ENCODE measurements at regions not wholly inside any gene's neighbourhood (a gene's known extent, or its start where the extent isn't known, plus 50 kb on each side); places are given as distances from the start of the nearest gene placed in this dataset.
"Not testable (repeated sequence)": the region's sequence is repeated elsewhere in the genome, so short reads cannot be mapped to it uniquely, and the experiment has no call there.

DNA sequence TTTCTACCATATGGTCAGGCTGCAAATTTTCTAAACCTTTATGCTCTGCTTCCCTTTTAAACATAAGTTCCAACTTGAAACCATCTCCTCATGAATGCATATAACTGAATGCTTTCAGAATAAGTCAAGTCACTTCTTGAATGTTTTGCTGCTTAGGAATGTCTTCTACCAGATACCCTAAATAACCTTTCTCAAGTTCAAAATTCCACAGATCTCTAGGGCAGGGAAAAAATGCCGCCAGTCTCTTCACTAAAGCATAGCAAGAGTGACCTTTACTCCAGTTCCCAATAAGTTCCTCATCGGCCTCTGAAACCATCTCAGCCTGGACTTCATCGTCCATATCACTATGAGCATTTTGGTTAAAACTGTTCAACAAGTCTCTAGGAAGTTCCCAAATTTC is 1011.2 kb upstream of the CITED2 start:
- Histone ChIP-seq H3K27me3 (replicated peaks; ENCODE audit: insufficient read depth) (no peaks in the 10 kb centered on the region), H3K4me1 (replicated peaks) (no peaks in the 10 kb centered on the region), H3K27ac (no peak overlapping the region), H3K36me3 (no peaks in the 10 kb centered on the region), H3K4me3 (no peak overlapping the region), H3K9me3 (no peaks in the 10 kb centered on the region)
- intact Hi-C loops (cut with DNase I), result no loop called here
- WGBS, result 96% methylated on average over 3 of the region's 3 CpGs
- DNase-seq (ENCODE audit: low spot score), result no peak
- TF ChIP-seq, protein P1, sequence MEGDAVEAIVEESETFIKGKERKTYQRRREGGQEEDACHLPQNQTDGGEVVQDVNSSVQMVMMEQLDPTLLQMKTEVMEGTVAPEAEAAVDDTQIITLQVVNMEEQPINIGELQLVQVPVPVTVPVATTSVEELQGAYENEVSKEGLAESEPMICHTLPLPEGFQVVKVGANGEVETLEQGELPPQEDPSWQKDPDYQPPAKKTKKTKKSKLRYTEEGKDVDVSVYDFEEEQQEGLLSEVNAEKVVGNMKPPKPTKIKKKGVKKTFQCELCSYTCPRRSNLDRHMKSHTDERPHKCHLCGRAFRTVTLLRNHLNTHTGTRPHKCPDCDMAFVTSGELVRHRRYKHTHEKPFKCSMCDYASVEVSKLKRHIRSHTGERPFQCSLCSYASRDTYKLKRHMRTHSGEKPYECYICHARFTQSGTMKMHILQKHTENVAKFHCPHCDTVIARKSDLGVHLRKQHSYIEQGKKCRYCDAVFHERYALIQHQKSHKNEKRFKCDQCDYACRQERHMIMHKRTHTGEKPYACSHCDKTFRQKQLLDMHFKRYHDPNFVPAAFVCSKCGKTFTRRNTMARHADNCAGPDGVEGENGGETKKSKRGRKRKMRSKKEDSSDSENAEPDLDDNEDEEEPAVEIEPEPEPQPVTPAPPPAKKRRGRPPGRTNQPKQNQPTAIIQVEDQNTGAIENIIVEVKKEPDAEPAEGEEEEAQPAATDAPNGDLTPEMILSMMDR (IDR thresholded peaks at IDR 0.05), result no peak
- TF ChIP-seq POLR2AphosphoS5 (IDR thresholded peaks at IDR 0.05) (no peak), POLR2A (IDR thresholded peaks at IDR 0.05) (no peak)

DNA sequence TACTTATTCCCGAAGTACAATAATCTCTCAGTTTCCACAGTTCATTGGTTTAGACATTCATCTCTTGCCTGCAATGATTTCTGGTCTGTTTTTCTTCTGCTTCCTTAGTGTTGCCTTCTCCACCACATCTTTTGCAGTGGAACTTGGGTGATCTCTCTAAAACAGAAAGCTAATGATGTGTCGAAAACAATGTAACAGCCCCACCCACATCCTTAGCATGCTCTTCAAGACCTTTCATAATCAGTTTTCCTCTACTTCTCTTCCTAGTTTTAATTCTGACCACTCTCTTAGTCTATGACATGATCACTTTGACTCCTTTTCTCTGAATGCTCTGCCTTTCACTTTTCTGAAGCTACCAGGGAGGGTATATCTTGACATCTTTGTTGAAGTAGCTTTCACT is 1007.9 kb upstream of the CITED2 start:
- no peak for DNase-seq (ENCODE audit: low spot score)
- intact Hi-C loops (cut with DNase I), result no loop called here
- WGBS, result 81% methylated on average over 2 of the region's 2 CpGs
- Histone ChIP-seq H3K36me3 (no peaks in the 10 kb centered on the region), H3K27ac (no peak overlapping the region), H3K27me3 (replicated peaks; ENCODE audit: insufficient read depth) (no peaks in the 10 kb centered on the region), H3K4me1 (replicated peaks) (no peaks in the 10 kb centered on the region), H3K4me3 (no peak overlapping the region), H3K9me3 (no peaks in the 10 kb centered on the region)
- TF ChIP-seq POLR2AphosphoS5 (IDR thresholded peaks at IDR 0.05) (no peak), POLR2A (IDR thresholded peaks at IDR 0.05) (no peak)
- TF ChIP-seq, protein P1 (IDR thresholded peaks at IDR 0.05), result no peak

DNA sequence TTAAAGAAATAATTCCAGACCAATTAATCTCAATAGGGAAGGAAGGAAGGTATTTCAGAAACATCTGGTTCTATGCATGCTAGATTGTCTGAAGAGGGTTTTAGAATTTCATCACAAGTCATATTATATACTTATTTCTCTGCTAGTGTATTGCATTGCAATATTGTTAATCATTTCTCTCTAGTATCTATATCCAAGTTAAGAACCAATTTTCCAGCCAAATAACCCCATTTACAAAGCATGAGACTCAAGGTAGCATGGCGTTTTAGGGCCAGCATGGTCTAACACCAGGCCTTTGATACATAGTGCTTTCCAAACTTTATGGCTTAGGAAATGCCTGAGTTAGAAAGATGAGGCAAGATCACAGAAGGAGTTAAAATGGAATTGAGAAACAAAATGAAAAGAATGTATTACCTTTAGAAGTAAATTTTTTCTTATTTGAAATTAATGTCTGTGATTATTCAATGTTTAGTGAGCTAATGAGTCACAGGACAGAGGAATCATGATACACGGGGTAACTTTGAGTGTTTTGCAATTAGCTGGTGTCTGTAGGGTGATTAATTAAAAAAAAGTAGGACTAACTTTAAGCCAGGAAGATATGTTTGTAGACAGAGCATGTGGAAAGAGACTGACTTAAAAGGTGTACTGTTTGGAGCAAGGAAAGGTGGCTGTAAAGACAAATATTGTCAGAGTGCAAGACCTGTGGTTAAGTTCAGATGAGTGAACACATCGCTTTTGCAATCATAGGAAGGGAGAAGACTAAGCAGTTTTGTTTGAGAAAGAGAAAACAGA is 1006.2 kb upstream of the CITED2 start:
- 85% methylated on average over 3 of the region's 3 CpGs for WGBS
- Histone ChIP-seq H3K27ac (no peak overlapping the region), H3K4me1 (replicated peaks) (no peaks in the 10 kb centered on the region), H3K27me3 (replicated peaks; ENCODE audit: insufficient read depth) (no peaks in the 10 kb centered on the region), H3K36me3 (no peaks in the 10 kb centered on the region), H3K4me3 (no peak overlapping the region), H3K9me3 (no peaks in the 10 kb centered on the region)
- TF ChIP-seq POLR2A (IDR thresholded peaks at IDR 0.05) (no peak), POLR2AphosphoS5 (IDR thresholded peaks at IDR 0.05) (no peak)
- TF ChIP-seq, protein P1 (IDR thresholded peaks at IDR 0.05), result no peak
- intact Hi-C loops (cut with DNase I), result no loop called here
- DNase-seq (ENCODE audit: low spot score), result no peak

DNA sequence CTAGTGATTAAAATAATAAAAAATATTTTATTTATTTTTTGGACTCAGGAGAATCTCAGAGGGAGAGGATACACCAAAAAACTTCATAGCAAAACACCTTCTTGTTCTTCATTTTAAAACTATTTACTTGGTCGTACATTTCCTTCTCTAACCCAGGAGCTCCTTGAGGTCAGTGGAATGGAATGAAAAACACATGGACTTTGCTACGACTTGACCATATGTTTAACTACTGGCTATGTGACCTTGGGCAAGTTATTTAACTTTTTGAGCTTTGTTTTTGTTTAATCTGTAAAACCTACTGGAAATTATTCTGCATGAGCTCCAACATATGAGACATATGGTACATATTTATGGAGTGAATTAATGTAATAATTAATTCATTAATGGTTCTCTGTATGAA is 1005.5 kb upstream of the CITED2 start:
- Histone ChIP-seq H3K9me3 (no peaks in the 10 kb centered on the region), H3K4me3 (no peak overlapping the region), H3K27ac (no peak overlapping the region), H3K36me3 (no peaks in the 10 kb centered on the region), H3K27me3 (replicated peaks; ENCODE audit: insufficient read depth) (no peaks in the 10 kb centered on the region), H3K4me1 (replicated peaks) (no peaks in the 10 kb centered on the region)
- 78% methylated on average over 2 of the region's 2 CpGs for WGBS
- intact Hi-C loops (cut with DNase I), result no loop called here
- no peak for DNase-seq (ENCODE audit: low spot score)
- no peak for TF ChIP-seq POLR2A (IDR thresholded peaks at IDR 0.05)
- TF ChIP-seq POLR2AphosphoS5 (IDR thresholded peaks at IDR 0.05), result no peak
- TF ChIP-seq, protein P1 (IDR thresholded peaks at IDR 0.05), result no peak

GRCh38 chr6:140376209-140376608 is 1001.8 kb upstream of the CITED2 start:
- DNase-seq (ENCODE audit: low spot score), result no peak
- Histone ChIP-seq H3K36me3 (no peaks in the 10 kb centered on the region), H3K4me3 (no peak overlapping the region), H3K4me1 (replicated peaks) (no peaks in the 10 kb centered on the region), H3K27me3 (replicated peaks; ENCODE audit: insufficient read depth) (no peaks in the 10 kb centered on the region), H3K9me3 (no peaks in the 10 kb centered on the region), H3K27ac (no peak overlapping the region)
- intact Hi-C loops (cut with DNase I), result no loop called here
- no peak for TF ChIP-seq POLR2A (IDR thresholded peaks at IDR 0.05)
- no peak for TF ChIP-seq POLR2AphosphoS5 (IDR thresholded peaks at IDR 0.05)
- TF ChIP-seq, protein P1 (IDR thresholded peaks at IDR 0.05), result no peak

GRCh38 chr6:140373728-140374127 is 999.3 kb upstream of the CITED2 start:
- H3K4me3 ChIP-seq; H3K9me3 ChIP-seq; DNase-seq (ENCODE audit: low spot score); H3K4me1 ChIP-seq (replicated peaks); H3K27me3 ChIP-seq (replicated peaks; ENCODE audit: insufficient read depth); intact Hi-C loops (cut with DNase I); H3K36me3 ChIP-seq; H3K27ac ChIP-seq: not testable (repeated sequence)
- WGBS, result 99% methylated on average over 15 of the region's 24 CpGs
